ENCODE measurements at regions not wholly inside any gene's neighbourhood (a gene's known extent, or its start where the extent isn't known, plus 50 kb on each side); places are given as distances from the start of the nearest gene placed in this dataset.

- no peak overlapping the region for H3K27ac ChIP-seq (ENCODE audit: extremely low read depth, low read depth, low read length)
- no peak overlapping the region for H3K4me2 ChIP-seq (ENCODE audit: insufficient read depth, low read length)
- H3K4me3 ChIP-seq = no peak overlapping the region
- no peaks in the 10 kb centered on the region for H3K27me3 ChIP-seq (ENCODE audit: control insufficient read depth in 2 of 2, insufficient read depth in 2 of 2, low read length in 2 of 2)
- CTCF ChIA-PET (ENCODE audit: low intra/inter-chr PET ratio) = interaction anchor here (0.7 kb wide), 1 partner anchor 1233 kb away, joined by 3 read pairs; no protein-coding TSS in a partner anchor
- WGBS (ENCODE audit: insufficient coverage, low coverage, missing lambda C conversion rate) = 0% methylated on average over 1 of the region's 1 CpG
- H3K9ac ChIP-seq (ENCODE audit: insufficient read depth in 1 of 2, low read depth in 2 of 2, low read length in 2 of 2) = no peak overlapping the region
- POLR2A ChIA-PET = interaction anchor here (0.7 kb wide), 1 partner anchor 35 kb away, joined by 3 read pairs; no protein-coding TSS in a partner anchor
- intact Hi-C loops (cut with micrococcal nuclease) = no loop called here
- BruUV-seq (replicated peaks) = no TSS peak
- FAIRE-seq = no peak
- H4K20me1 ChIP-seq (replicated peaks; ENCODE audit: control insufficient read depth, insufficient read depth, low read length) = no peaks in the 10 kb centered on the region
- no peak for ATAC-seq
- in situ Hi-C loops (cut with MboI) = no loop called here
- H3K9me3 ChIP-seq (replicated peaks; ENCODE audit: control insufficient read depth, insufficient read depth, low read depth, low read length) = no peaks in the 10 kb centered on the region
- no peaks in the 10 kb centered on the region for H3K9me1 ChIP-seq (ENCODE audit: control insufficient read depth, insufficient read depth, low read length)
- no peaks in the 10 kb centered on the region for H3K4me1 ChIP-seq (replicated peaks in 1 of 2; ENCODE audit: control insufficient read depth in 2 of 2, insufficient read depth in 2 of 2, low read length in 2 of 2)
- no peaks in the 10 kb centered on the region for H3K79me2 ChIP-seq (ENCODE audit: control insufficient read depth, insufficient read depth, low read length)
- no peak overlapping the region for H2AFZ ChIP-seq (ENCODE audit: low read depth, low read length)
- no peaks in the 10 kb centered on the region for H3K36me3 ChIP-seq (ENCODE audit: control insufficient read depth, insufficient read depth, low read length)
- no peak for DNase-seq (ENCODE audit: extremely low read depth in 1 of 4, low spot score in 3 of 4)
- no peak for TF ChIP-seq PYGO2 (tag; IDR thresholded peaks at IDR 0.05)
- TF ChIP-seq, protein P1, sequence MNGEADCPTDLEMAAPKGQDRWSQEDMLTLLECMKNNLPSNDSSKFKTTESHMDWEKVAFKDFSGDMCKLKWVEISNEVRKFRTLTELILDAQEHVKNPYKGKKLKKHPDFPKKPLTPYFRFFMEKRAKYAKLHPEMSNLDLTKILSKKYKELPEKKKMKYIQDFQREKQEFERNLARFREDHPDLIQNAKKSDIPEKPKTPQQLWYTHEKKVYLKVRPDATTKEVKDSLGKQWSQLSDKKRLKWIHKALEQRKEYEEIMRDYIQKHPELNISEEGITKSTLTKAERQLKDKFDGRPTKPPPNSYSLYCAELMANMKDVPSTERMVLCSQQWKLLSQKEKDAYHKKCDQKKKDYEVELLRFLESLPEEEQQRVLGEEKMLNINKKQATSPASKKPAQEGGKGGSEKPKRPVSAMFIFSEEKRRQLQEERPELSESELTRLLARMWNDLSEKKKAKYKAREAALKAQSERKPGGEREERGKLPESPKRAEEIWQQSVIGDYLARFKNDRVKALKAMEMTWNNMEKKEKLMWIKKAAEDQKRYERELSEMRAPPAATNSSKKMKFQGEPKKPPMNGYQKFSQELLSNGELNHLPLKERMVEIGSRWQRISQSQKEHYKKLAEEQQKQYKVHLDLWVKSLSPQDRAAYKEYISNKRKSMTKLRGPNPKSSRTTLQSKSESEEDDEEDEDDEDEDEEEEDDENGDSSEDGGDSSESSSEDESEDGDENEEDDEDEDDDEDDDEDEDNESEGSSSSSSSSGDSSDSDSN (IDR thresholded peaks at IDR 0.05; ENCODE audit: borderline replicate concordance in 1 of 2, low read depth in 2 of 2, low read length in 2 of 2) = no peak
- no peak for TF ChIP-seq RBM22 (IDR thresholded peaks at IDR 0.05; ENCODE audit: low read depth, low read length, poor library complexity, severe bottlenecking)
- TF ChIP-seq ZNF407 (IDR thresholded peaks at IDR 0.05; ENCODE audit: low read depth) = no peak
- no peak for TF ChIP-seq POLR3A (IDR thresholded peaks at IDR 0.05; ENCODE audit: borderline replicate concordance, extremely low read depth, insufficient read depth, insufficient read length)
- no peak for TF ChIP-seq ZNF134 (CRISPR knock-in tag; conservative IDR thresholded peaks at IDR 0.05)
These were observed 70.2 kb upstream of the PIEZO2 start for GRCh38 chr18:11219571-11219970.

Data from K562 (cell line).